GM12878 (cell line): ENCODE measurements at regions not wholly inside any gene's neighbourhood (a gene's known extent, or its start where the extent isn't known, plus 50 kb on each side); places are given as distances from the start of the nearest gene placed in this dataset.
"Not testable (repeated sequence)": the region's sequence is repeated elsewhere in the genome, so short reads cannot be mapped to it uniquely, and the experiment has no call there.

Source experiments
- ATAC-seq: fragments of 200-7000 bp; cut with Tn5 transposase; 3 replicates; pipeline ENCODE4 v1.9.1; 2020; ENCODE audit warnings: mild to moderate bottlenecking, moderate library complexity
- BruUV-seq: library from RNA; stranded (reverse); fragments of 400-500 nt; replicated peaks from 2 replicates; lab custom pipeline; 2021; lab: Mats Ljungman, UMichigan
- CTCF ChIA-PET: fragments of 300-600 bp; sonication (Branson Sonifier 250); formaldehyde crosslinking; extraction: SDS; loops from one replicate; lab custom pipeline; 2021; ENCODE audit warnings: inconsistent platforms; lab: Yijun Ruan, JAX
- POLR2A ChIA-PET: fragments of 350-600 bp; formaldehyde crosslinking; extraction: SDS; loops from one replicate; lab custom pipeline; 2021; ENCODE audit warnings: inconsistent platforms; lab: Charles Lee
- RAD21 ChIA-PET: fragments of 300-600 bp; sonication (Branson Sonifier 250); formaldehyde crosslinking; loops from one replicate; lab custom pipeline; 2023; ENCODE audit warnings: antibody characterized with exemption; ENCODE audit not compliant: unreplicated experiment; lab: Charles Lee
- SMC1A ChIA-PET: fragments of 300-600 bp; sonication (Branson Sonifier 250); formaldehyde crosslinking; loops from one replicate; lab custom pipeline; 2023; ENCODE audit not compliant: unreplicated experiment, uncharacterized antibody; lab: Charles Lee
- DNase-seq: peaks from one replicate; pipeline ENCODE4 v3.0.0-alpha.2; 2011; ENCODE audit warnings: low read depth, low spot score
- FAIRE-seq: peaks from 3 replicates; lab custom pipeline; 2011; peaks lifted over from hg19 to GRCh38; lab: Jason Lieb, UNC
- H2AFZ ChIP-seq: 2 replicates; pipeline ENCODE4 v1.6.0; 2011; ENCODE audit warnings: low read depth, low read length, control low read depth; ENCODE audit not compliant: control insufficient read depth
- H3K27ac ChIP-seq: 2 replicates; pipeline ENCODE4 v1.5.1; 2011; ENCODE audit warnings: control low read depth; ENCODE audit not compliant: control insufficient read depth, insufficient read depth
- H3K27me3 ChIP-seq, 2 experiments: replicated peaks in 1 of 2; 2 replicates each; pipeline versions ENCODE4 v1.6.0 to v1.6.1; 2011; ENCODE audit warnings: low read length in 1 of 2; ENCODE audit not compliant: control insufficient read depth in 2 of 2, insufficient read depth in 2 of 2
- H3K36me3 ChIP-seq, 2 experiments: 2 replicates each; pipeline ENCODE4 v1.5.1; 2011; ENCODE audit warnings: low read length in 1 of 2; ENCODE audit not compliant: control insufficient read depth in 2 of 2, insufficient read depth in 2 of 2
- H3K4me1 ChIP-seq: 2 replicates; pipeline ENCODE4 v1.6.1; 2011; ENCODE audit warnings: mild to moderate bottlenecking, low read length, moderate library complexity, mixed read lengths; ENCODE audit not compliant: control insufficient read depth, insufficient read depth
- H3K4me2 ChIP-seq: 2 replicates; pipeline ENCODE4 v1.6.0; 2011; ENCODE audit warnings: control low read depth; ENCODE audit not compliant: control insufficient read depth, insufficient read depth
- H3K4me3 ChIP-seq: fragments of 200-600 bp; sonication (generic); 2 replicates; pipeline ENCODE4 v1.5.1; 2016
- H3K79me2 ChIP-seq: 2 replicates; pipeline ENCODE4 v1.6.0; 2011; ENCODE audit warnings: low read length; ENCODE audit not compliant: control insufficient read depth, insufficient read depth
- H3K9ac ChIP-seq: 2 replicates; pipeline ENCODE4 v1.8.0; 2011; ENCODE audit warnings: low read length, control low read depth, mixed read lengths; ENCODE audit not compliant: control insufficient read depth, insufficient read depth
- H3K9me3 ChIP-seq: replicated peaks from 3 replicates; pipeline ENCODE4 v1.5.1; 2011; ENCODE audit warnings: mild to moderate bottlenecking, low read length; ENCODE audit not compliant: control insufficient read depth, insufficient read depth
- H4K20me1 ChIP-seq: 2 replicates; pipeline ENCODE4 v1.6.0; 2011; ENCODE audit not compliant: control insufficient read depth, insufficient read depth
- ASH2L ChIP-seq: fragments of 300-600, 200-600 bp; sonication (generic); IDR thresholded peaks from 2 replicates; pipeline ENCODE4 v1.6.1; 2017; ENCODE audit warnings: low read depth, mild to moderate bottlenecking, borderline replicate concordance
- BACH1 ChIP-seq: fragments of 450-650 bp; IDR thresholded peaks from 2 replicates; pipeline ENCODE4 v1.6.1; 2017; ENCODE audit warnings: mild to moderate bottlenecking, borderline replicate concordance
- BHLHE40 ChIP-seq, 2 experiments: fragments of 450-650 bp in 1 of 2; IDR thresholded peaks; 2 replicates each; pipeline ENCODE4 v1.6.1; 2011 to 2017; ENCODE audit warnings: low read depth in 2 of 2, borderline replicate concordance in 1 of 2, improper control_type of control experiment in 1 of 2, low read length in 1 of 2, mild to moderate bottlenecking in 1 of 2
- CBX5 ChIP-seq: sonication (generic); IDR thresholded peaks from 2 replicates; pipeline ENCODE4 v1.6.1; 2016; ENCODE audit warnings: low read depth, moderate library complexity, mild to moderate bottlenecking, inconsistent platforms
- CHD4 ChIP-seq: fragments of 200-600 bp; sonication (generic); IDR thresholded peaks from 2 replicates; pipeline ENCODE4 v1.6.1; 2016; ENCODE audit warnings: mild to moderate bottlenecking
- ETV6 ChIP-seq, 2 experiments: fragments of 450-650 bp in 1 of 2; IDR thresholded peaks in 1 of 2; conservative IDR thresholded peaks in 1 of 2; 2 replicates each; pipeline ENCODE4 v1.6.1; 2014; ENCODE audit warnings: antibody characterized with exemption in 1 of 2, borderline replicate concordance in 1 of 2, low read depth in 1 of 2, mild to moderate bottlenecking in 1 of 2, moderate library complexity in 1 of 2
- KLF5 ChIP-seq: fragments of 450-650 bp; IDR thresholded peaks from 2 replicates; pipeline ENCODE4 v1.6.1; 2014; ENCODE audit warnings: mild to moderate bottlenecking; ENCODE audit not compliant: partially characterized antibody
- MEF2B ChIP-seq: fragments of 450-650 bp; IDR thresholded peaks from 2 replicates; pipeline ENCODE4 v1.6.1; 2018; ENCODE audit warnings: mild to moderate bottlenecking, moderate library complexity; ENCODE audit not compliant: partially characterized antibody, poor library complexity, severe bottlenecking
- RAD21 ChIP-seq: IDR thresholded peaks from 2 replicates; pipeline ENCODE4 v1.6.1; 2011; ENCODE audit warnings: mild to moderate bottlenecking, low read depth, low read length, moderate library complexity; ENCODE audit not compliant: insufficient read depth
- RCOR1 ChIP-seq: conservative IDR thresholded peaks from 2 replicates; pipeline ENCODE4 v1.6.1; 2012; ENCODE audit warnings: low read depth, low read length, improper control_type of control experiment
- RELA ChIP-seq: fragments of 450-650 bp; IDR thresholded peaks from 2 replicates; pipeline ENCODE4 v1.8.0; 2014; ENCODE audit warnings: borderline replicate concordance; ENCODE audit not compliant: partially characterized antibody
- RELB ChIP-seq: fragments of 450-650 bp; IDR thresholded peaks from 2 replicates; pipeline ENCODE4 v1.6.1; 2017; ENCODE audit warnings: low read depth, mild to moderate bottlenecking, moderate library complexity
- SIX5 ChIP-seq: IDR thresholded peaks from 2 replicates; pipeline ENCODE4 v1.6.1; 2011; ENCODE audit warnings: mild to moderate bottlenecking, low read depth, low read length, moderate library complexity; ENCODE audit not compliant: severe bottlenecking
- TCF7 ChIP-seq: IDR thresholded peaks from 2 replicates; pipeline ENCODE4 v1.6.1; 2014; ENCODE audit warnings: antibody characterized with exemption, borderline replicate concordance
- ZNF274 ChIP-seq: IDR thresholded peaks from one replicate; pipeline ENCODE4 v1.8.0; 2011; ENCODE audit not compliant: insufficient read length, insufficient read depth
- ZSCAN29 ChIP-seq: fragments of 450-650 bp; IDR thresholded peaks from 2 replicates; pipeline ENCODE4 v1.6.1; 2017; ENCODE audit warnings: mild to moderate bottlenecking, moderate library complexity
- WGBS: methylation state at CpG from one replicate; pipeline ENCODE4 v1.1.6; 2016; ENCODE audit warnings: low lambda C conversion rate; ENCODE audit not compliant: insufficient replicate concordance, insufficient coverage; ENCODE audit errors: missing lambda C conversion rate; 5-methylcytosine and 5-hydroxymethylcytosine counted together
- in situ Hi-C: fragments of 300-500 bp; cut with MboI; formaldehyde crosslinking; loops from 9 replicates; pipeline ENCODE4 v1.14.3; 2018; ENCODE audit warnings: mixed read lengths
- intact Hi-C: fragments of 100-400 bp; cut with micrococcal nuclease; formaldehyde crosslinking; loops from one replicate; pipeline ENCODE4 v1.14.2; 2022; ENCODE audit not compliant: unreplicated experiment

DNA sequence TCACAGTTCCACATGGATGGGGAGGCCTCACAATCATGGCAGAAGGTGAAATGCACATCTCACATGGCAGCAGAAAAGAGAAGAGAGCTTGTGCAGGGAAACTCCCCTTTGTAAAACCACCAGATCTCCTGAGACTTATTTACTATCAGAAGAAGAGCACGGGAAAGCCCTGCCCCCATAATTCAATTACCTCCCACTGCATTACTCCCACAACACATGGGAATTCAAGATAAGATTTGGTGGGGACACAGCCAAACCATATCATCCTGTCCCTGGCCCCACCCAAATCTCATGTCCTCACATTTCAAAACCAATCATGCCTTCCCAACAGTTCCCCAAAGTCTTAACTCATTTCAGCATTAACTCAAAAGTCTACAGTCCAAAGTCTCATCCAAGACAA, 90.3 kb upstream of the SLC7A11 start:
- H3K9me3 ChIP-seq, H3K27ac ChIP-seq, H3K79me2 ChIP-seq, H2AFZ ChIP-seq, intact Hi-C loops, H3K9ac ChIP-seq, H3K36me3 ChIP-seq, H3K4me1 ChIP-seq, H3K4me3 ChIP-seq, ATAC-seq, H4K20me1 ChIP-seq, DNase-seq, BruUV-seq, H3K4me2 ChIP-seq, in situ Hi-C loops, FAIRE-seq, SMC1A ChIA-PET: not testable (repeated sequence)
- ChIA-PET RAD21 (interaction anchor here (1.0 kb wide), 1 partner anchor 90 kb away, joined by 3 read pairs; the partner anchor contains the start of gene SLC7A11), CTCF (interaction anchor here (0.5 to 1.1 kb wide), 3 partner anchors 9 to 150 kb away, joined by 3 read pairs; no protein-coding TSS in a partner anchor), POLR2A (interaction anchor here (1.2 kb wide), 1 partner anchor 132 kb away, joined by 3 read pairs; no protein-coding TSS in a partner anchor)
- WGBS, result 5% methylated on average over 1 of the region's 1 CpG
- 0 out of 2 replicates have a peak, but pooled peaks have one; percentile 36 for TF ChIP-seq RELB
- TF ChIP-seq MEF2B, result peak; percentile 59
- 0 out of 4 replicates have a peak, but pooled peaks of 1 of the 2 experiments have one; percentile 19 for TF ChIP-seq BHLHE40 (IDR thresholded peaks at IDR 0.05; ENCODE audit: borderline replicate concordance in 1 of 2, low read depth in 2 of 2, low read length in 1 of 2)
- TF ChIP-seq, all 136 proteins: peak for 3; not testable (repeated sequence) for 133
- H3K27me3 ChIP-seq, result not testable (repeated sequence)

- Histone ChIP-seq H3K27me3 (no peaks in the 10 kb centered on the region), H3K9me3 (peaks cover 2% of the 10 kb centered on the region; the same call in 2 of the 3 replicates), H3K27ac (no peak overlapping the region), H3K4me1 (no peaks in the 10 kb centered on the region), H3K79me2 (no peaks in the 10 kb centered on the region), H3K4me2 (no peak overlapping the region), H4K20me1 (no peaks in the 10 kb centered on the region), H3K4me3 (no peak overlapping the region), H3K36me3 (no peaks in the 10 kb centered on the region), H2AFZ (no peak overlapping the region), H3K9ac (no peak overlapping the region)
- ChIA-PET POLR2A (no interaction called here), CTCF (interaction anchor here (0.8 to 1.3 kb wide), 3 partner anchors 10 to 83 kb away, joined by 3 read pairs; no protein-coding TSS in a partner anchor), RAD21 (interaction anchor here (0.6 to 1.5 kb wide), 5 partner anchors 11 to 89 kb away, joined by 3 to 4 read pairs (median 4); partner anchors contain the start of gene SLC7A11), SMC1A (interaction anchor here (1.0 to 7.9 kb wide), 2 partner anchors 12 to 25 kb away, joined by 4 to 56 read pairs; no protein-coding TSS in a partner anchor)
- intact Hi-C loops (no loop called here), in situ Hi-C loops (no loop called here)
- BruUV-seq, result no TSS peak
- FAIRE-seq, result no peak
- ATAC-seq, result no peak
- 50% methylated on average over 2 of the region's 2 CpGs for WGBS
- no peak for DNase-seq
- no peak for TF ChIP-seq ETV6 (conservative IDR thresholded peaks at IDR 0.05 in 1 of 2, IDR thresholded peaks at IDR 0.05 in 1 of 2; ENCODE audit: borderline replicate concordance in 1 of 2, low read depth in 1 of 2)
- TF ChIP-seq RELA, result no peak
- no peak for TF ChIP-seq ZNF274
- TF ChIP-seq MEF2B, result no peak
- no peak for TF ChIP-seq TCF7
- TF ChIP-seq SIX5, result no peak
- TF ChIP-seq RCOR1, result no peak
- TF ChIP-seq CHD4, result no peak
- TF ChIP-seq ZSCAN29, result no peak
- no peak for TF ChIP-seq CBX5
- TF ChIP-seq BACH1, result no peak
- TF ChIP-seq ASH2L, result no peak
- TF ChIP-seq RAD21, result no peak
- no peak for TF ChIP-seq KLF5
These were observed 88.4 kb upstream of the SLC7A11 start for GRCh38 chr4:138330531-138330930.
